GM12891 (cell line): ENCODE measurements at regions not wholly inside any gene's neighbourhood (a gene's known extent, or its start where the extent isn't known, plus 50 kb on each side); places are given as distances from the start of the nearest gene placed in this dataset.

ENCODE experiments used
- POLR2A ChIP-seq: IDR thresholded peaks from 2 replicates; pipeline ENCODE4 v1.6.1; 2011; ENCODE audit warnings: low read depth, low read length, control low read depth
- POLR2AphosphoS5 ChIP-seq: IDR thresholded peaks from 2 replicates; pipeline ENCODE4 v1.6.1; 2011; ENCODE audit warnings: low read depth, low read length, control low read depth
- POU2F2 ChIP-seq: IDR thresholded peaks from 2 replicates; pipeline ENCODE4 v1.6.1; 2011; ENCODE audit warnings: low read depth, mild to moderate bottlenecking, control low read depth, low read length, moderate library complexity
- TAF1 ChIP-seq: IDR thresholded peaks from 2 replicates; pipeline ENCODE4 v1.6.1; 2011; ENCODE audit warnings: low read depth, low read length, control low read depth

- TF ChIP-seq POLR2A (no peak), POLR2AphosphoS5 (no peak), TAF1 (no peak), POU2F2 (no peak)
Measured at GRCh38 chr14:34012978-34013720, 62.3 kb upstream of the EGLN3 start.
